Brain microvascular endothelial cell (primary cell): ENCODE measurements at regions not wholly inside any gene's neighbourhood (a gene's known extent, or its start where the extent isn't known, plus 50 kb on each side); places are given as distances from the start of the nearest gene placed in this dataset.

Experiments used
- DNase-seq: peaks from one replicate; pipeline ENCODE4 v3.0.0-alpha.2; 2020
- H3K27ac ChIP-seq: fragments of 250-450 bp; sonication (Bioruptor Pico); 2 replicates; pipeline ENCODE4 v1.5.1; 2020; ENCODE audit warnings: mild to moderate bottlenecking, moderate library complexity
- H3K27me3 ChIP-seq: fragments of 250-450 bp; sonication (Bioruptor Pico); replicated peaks from 2 replicates; pipeline ENCODE4 v1.5.1; 2020; ENCODE audit warnings: mild to moderate bottlenecking
- H3K36me3 ChIP-seq: fragments of 250-450 bp; sonication (Bioruptor Pico); replicated peaks from 2 replicates; pipeline ENCODE4 v1.5.1; 2020; ENCODE audit warnings: mild to moderate bottlenecking
- H3K4me3 ChIP-seq: 2 replicates; pipeline ENCODE4 v1.5.1; 2011; ENCODE audit warnings: low read depth, mild to moderate bottlenecking, control low read depth, low read length, moderate library complexity
- CTCF ChIP-seq: IDR thresholded peaks from 2 replicates; pipeline ENCODE4 v1.5.1; 2011; ENCODE audit warnings: low read depth, mild to moderate bottlenecking, moderate library complexity, low read length, control low read depth, inconsistent platforms; ENCODE audit errors: missing control alignments
- in situ Hi-C: cut with HindIII; loops from 2 replicates; pipeline ENCODE4 v1.10.0; 2017; ENCODE audit warnings: low sequenced_read_pairs, low pct_ligation_motif_present

- Histone ChIP-seq H3K27me3 (no peaks in the 10 kb centered on the region), H3K4me3 (no peak overlapping the region), H3K27ac (no peak overlapping the region), H3K36me3 (no peaks in the 10 kb centered on the region)
- in situ Hi-C loops: no loop called here
- no peak for DNase-seq
- TF ChIP-seq CTCF: no peak
Measured at GRCh38 chr2:2506536-2506935, 175.5 kb upstream of the MYT1L start.

DNA sequence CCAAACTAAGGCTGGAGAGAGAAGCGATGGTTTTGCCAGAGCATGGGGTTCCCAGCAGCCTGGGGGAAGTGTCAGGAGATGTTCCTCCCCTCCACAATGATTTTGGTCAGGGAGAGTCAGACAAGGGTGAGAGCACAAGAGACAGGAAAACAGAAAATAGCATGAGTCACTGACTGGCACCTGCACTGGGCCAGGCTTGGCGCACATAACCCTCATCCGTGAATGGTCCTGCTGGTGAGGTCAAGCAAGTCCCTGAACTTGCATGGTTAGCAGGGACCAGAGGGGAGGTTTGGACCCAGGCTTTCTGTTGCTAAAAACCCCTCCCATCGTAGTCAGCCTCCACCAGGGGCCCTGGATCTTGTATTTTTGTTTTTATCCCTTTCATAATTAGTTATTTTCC lies 174.5 kb upstream of the MYT1L start:
- TF ChIP-seq CTCF: no peak
- no peaks in the 10 kb centered on the region for H3K27me3 ChIP-seq
- no peak overlapping the region for H3K4me3 ChIP-seq
- in situ Hi-C loops: no loop called here
- no peaks in the 10 kb centered on the region for H3K36me3 ChIP-seq
- no peak for DNase-seq
- H3K27ac ChIP-seq: no peak overlapping the region

DNA sequence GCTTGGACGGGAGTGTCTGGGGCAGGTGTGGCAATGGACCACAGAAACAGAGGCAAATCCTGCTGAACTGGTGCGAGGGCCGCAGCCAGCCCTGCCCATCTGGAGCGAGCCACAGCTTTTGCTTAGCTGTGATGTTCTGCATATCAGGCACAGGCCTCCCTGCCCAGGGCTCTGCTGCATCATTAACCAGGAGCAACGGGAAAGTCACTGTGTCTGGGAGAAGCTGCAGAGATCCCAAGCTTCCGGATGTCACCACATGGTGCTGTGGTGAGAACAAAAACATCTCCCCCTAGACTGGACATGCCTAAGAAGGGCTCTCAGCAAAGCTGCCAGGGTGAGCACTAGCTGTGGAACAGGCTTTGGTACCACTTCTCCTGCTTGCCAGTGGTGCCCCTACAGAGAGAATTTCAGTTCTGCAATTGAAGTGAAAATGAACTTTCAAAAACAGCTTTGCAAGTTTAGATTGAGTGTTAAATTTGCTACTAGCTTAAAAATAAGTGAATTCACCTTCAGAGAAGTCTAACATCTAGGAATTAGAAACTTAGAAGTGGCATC lies 172.9 kb upstream of the MYT1L start:
- no peak overlapping the region for H3K27ac ChIP-seq
- no peak for DNase-seq
- H3K27me3 ChIP-seq: no peaks in the 10 kb centered on the region
- in situ Hi-C loops: no loop called here
- no peak overlapping the region for H3K4me3 ChIP-seq
- H3K36me3 ChIP-seq: no peaks in the 10 kb centered on the region
- no peak for TF ChIP-seq CTCF

DNA sequence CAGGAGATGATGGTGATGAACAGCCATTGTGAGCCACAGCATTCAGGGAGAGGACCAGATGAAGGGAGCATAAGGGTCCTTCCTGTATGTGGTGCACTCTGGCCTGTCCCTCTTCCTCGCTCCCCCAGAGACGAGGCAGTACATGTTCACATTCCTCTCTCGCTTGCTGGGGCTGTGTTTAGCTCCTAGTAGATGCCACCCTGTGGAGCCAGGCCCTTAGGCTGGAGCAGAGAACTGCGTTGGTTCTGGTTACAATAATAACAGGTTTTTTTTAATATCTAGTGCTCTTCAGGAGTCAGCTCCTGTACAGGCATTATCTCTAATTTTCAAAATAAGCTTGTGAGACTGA lies 171.1 kb upstream of the MYT1L start:
- H3K4me3 ChIP-seq: no peak overlapping the region
- TF ChIP-seq CTCF: no peak

DNA sequence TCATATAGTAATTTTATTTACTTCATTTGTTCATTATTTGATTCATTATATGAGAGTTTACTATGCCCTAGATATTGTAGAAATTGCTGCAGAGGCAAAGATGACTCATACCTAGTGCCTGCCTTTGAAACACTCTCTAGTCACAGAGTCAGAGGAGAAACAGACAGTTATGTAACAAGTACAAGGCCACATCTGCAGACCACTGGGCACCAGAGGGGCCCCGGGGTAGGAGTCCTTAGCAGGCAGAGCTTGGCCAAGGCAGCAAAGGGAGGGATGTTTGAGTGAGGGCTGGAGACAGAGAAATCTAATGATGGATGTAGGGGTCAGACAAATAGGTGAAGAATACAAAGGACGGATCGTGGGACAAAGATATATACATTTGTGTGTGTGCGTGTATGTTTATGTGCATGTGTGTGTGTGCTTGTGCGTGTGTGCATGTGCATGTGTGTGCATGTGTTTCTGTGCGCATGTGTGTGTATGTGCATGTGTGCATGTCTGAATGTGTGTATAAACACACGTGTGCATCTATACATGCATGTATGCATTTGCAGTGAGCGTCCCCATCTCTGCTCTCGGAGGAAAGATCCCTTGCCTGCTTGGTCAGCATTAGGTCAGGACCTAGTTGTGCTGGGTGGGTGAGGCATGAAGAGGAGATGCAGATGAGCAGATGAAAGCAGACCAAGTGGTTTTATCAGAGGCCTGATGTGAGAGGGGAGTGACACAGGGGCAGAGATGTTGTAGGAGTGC lies 170.6 kb upstream of the MYT1L start:
- no peak for DNase-seq
- in situ Hi-C loops: no loop called here
- no peaks in the 10 kb centered on the region for H3K27me3 ChIP-seq
- no peaks in the 10 kb centered on the region for H3K36me3 ChIP-seq
- H3K27ac ChIP-seq: no peak overlapping the region
- H3K4me3 ChIP-seq: no peak overlapping the region
- no peak for TF ChIP-seq CTCF

More for the DNA sequence above, 171.1 kb upstream of the MYT1L start:
- H3K27me3 ChIP-seq: no peaks in the 10 kb centered on the region
- no peaks in the 10 kb centered on the region for H3K36me3 ChIP-seq
- DNase-seq: no peak
- H3K27ac ChIP-seq: no peak overlapping the region
- in situ Hi-C loops: no loop called here

DNA sequence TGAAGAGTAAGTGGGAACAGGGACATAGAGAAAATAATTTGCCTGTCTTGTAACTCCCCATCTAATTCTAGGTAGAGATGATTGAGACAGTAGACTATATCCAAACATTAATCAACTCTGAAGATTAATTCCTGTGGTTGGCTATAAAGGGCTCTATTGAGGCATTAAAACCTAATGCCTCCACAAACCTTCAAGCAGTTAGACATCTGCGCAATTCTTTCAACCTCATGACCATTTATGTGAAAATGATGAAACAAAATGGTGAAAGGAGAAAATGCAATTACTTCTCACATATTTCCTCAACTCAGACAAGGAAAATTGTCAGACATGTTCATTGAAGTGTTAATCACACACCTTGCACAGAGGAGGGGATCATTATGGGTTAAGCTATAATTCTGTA lies 164.5 kb upstream of the MYT1L start:
- no peak for DNase-seq
- TF ChIP-seq CTCF: no peak
- in situ Hi-C loops: no loop called here
- Histone ChIP-seq H3K27ac (no peak overlapping the region), H3K36me3 (no peaks in the 10 kb centered on the region), H3K27me3 (no peaks in the 10 kb centered on the region), H3K4me3 (no peak overlapping the region)
